ENCODE measurements at regions not wholly inside any gene's neighbourhood (a gene's known extent, or its start where the extent isn't known, plus 50 kb on each side); places are given as distances from the start of the nearest gene placed in this dataset.

- DNase-seq (no peak), ATAC-seq (peak; percentile 85)
- no peaks in the 10 kb centered on the region for H3K36me3 ChIP-seq
- H3K9me3 ChIP-seq = no peaks in the 10 kb centered on the region
- H3K27me3 ChIP-seq = no peaks in the 10 kb centered on the region
- peak overlapping the region; percentile 32 for H3K4me3 ChIP-seq
- peaks cover 19% of the 10 kb centered on the region for H3K4me1 ChIP-seq
- intact Hi-C loops (cut with DNase I) = loop anchor here (5.0 kb wide), 1 partner anchor 106 kb away; the partner anchor contains the start of gene NABP1
- TF ChIP-seq CTCF (IDR thresholded peaks at IDR 0.05) = peak; percentile 32
- peak overlapping the region; percentile 18 for H3K27ac ChIP-seq
Observed at GRCh38 chr2:191571163-191571769, 106.7 kb upstream of the NABP1 start.

- Histone ChIP-seq H3K4me1 (peaks cover 15% of the 10 kb centered on the region), H3K36me3 (no peaks in the 10 kb centered on the region), H3K4me3 (no peak overlapping the region), H3K27ac (no peak overlapping the region), H3K27me3 (no peaks in the 10 kb centered on the region), H3K9me3 (no peaks in the 10 kb centered on the region)
- intact Hi-C loops (cut with DNase I) = loop anchor here (5.0 kb wide), 1 partner anchor 105 kb away; the partner anchor contains the start of gene NABP1
- no peak for TF ChIP-seq CTCF (IDR thresholded peaks at IDR 0.05)
- no peak for DNase-seq
- ATAC-seq = no peak
Observed at GRCh38 chr2:191572319-191572718, 105.6 kb upstream of the NABP1 start.

GRCh38 chr2:191573216-191573615, 104.7 kb upstream of the NABP1 start:
- no peak for DNase-seq
- H3K36me3 ChIP-seq = no peaks in the 10 kb centered on the region
- intact Hi-C loops (cut with DNase I) = loop anchor here (5.0 kb wide), 1 partner anchor 104 kb away; the partner anchor contains the start of gene NABP1
- ATAC-seq = no peak
- H3K4me3 ChIP-seq = no peak overlapping the region
- no peak for TF ChIP-seq CTCF (IDR thresholded peaks at IDR 0.05)
- peaks cover 15% of the 10 kb centered on the region for H3K4me1 ChIP-seq
- no peaks in the 10 kb centered on the region for H3K27me3 ChIP-seq
- H3K27ac ChIP-seq = no peak overlapping the region
- no peaks in the 10 kb centered on the region for H3K9me3 ChIP-seq

GRCh38 chr2:191574232-191574631, 103.7 kb upstream of the NABP1 start:
- Histone ChIP-seq H3K36me3 (no peaks in the 10 kb centered on the region), H3K27ac (no peak overlapping the region), H3K27me3 (no peaks in the 10 kb centered on the region), H3K4me3 (no peak overlapping the region), H3K9me3 (no peaks in the 10 kb centered on the region), H3K4me1 (peaks cover 15% of the 10 kb centered on the region)
- DNase-seq = no peak
- intact Hi-C loops (cut with DNase I) = loop anchor here (5.0 kb wide), 1 partner anchor 103 kb away; the partner anchor contains the start of gene NABP1
- ATAC-seq = no peak
- TF ChIP-seq CTCF (IDR thresholded peaks at IDR 0.05) = no peak

GRCh38 chr2:191577605-191578004, 100.3 kb upstream of the NABP1 start:
- no peak overlapping the region for H3K27ac ChIP-seq
- H3K9me3 ChIP-seq = no peaks in the 10 kb centered on the region
- intact Hi-C loops (cut with DNase I) = no loop called here
- TF ChIP-seq CTCF (IDR thresholded peaks at IDR 0.05) = no peak
- H3K4me1 ChIP-seq = no peaks in the 10 kb centered on the region
- no peaks in the 10 kb centered on the region for H3K27me3 ChIP-seq
- no peak for DNase-seq
- H3K36me3 ChIP-seq = no peaks in the 10 kb centered on the region
- ATAC-seq = no peak
- no peak overlapping the region for H3K4me3 ChIP-seq
